ENCODE measurements at regions not wholly inside any gene's neighbourhood (a gene's known extent, or its start where the extent isn't known, plus 50 kb on each side); places are given as distances from the start of the nearest gene placed in this dataset.
"Not testable (repeated sequence)": the region's sequence is repeated elsewhere in the genome, so short reads cannot be mapped to it uniquely, and the experiment has no call there.

- DNase-seq (ENCODE audit: low read depth): no peak
- H3K4me3 ChIP-seq (ENCODE audit: low read depth, low read length): no peak overlapping the region
- TF ChIP-seq CTCF (IDR thresholded peaks at IDR 0.05; ENCODE audit: insufficient read depth, low read depth, low read length): no peak
Measured at GRCh38 chr7:101749891-101750290, 67.5 kb upstream of the CUX1 start.

- no peak for DNase-seq (ENCODE audit: low read depth)
- TF ChIP-seq CTCF (IDR thresholded peaks at IDR 0.05; ENCODE audit: insufficient read depth, low read depth, low read length): no peak
- H3K4me3 ChIP-seq (ENCODE audit: low read depth, low read length): no peak overlapping the region
Measured at GRCh38 chr7:101753316-101753715, 64.1 kb upstream of the CUX1 start.

GRCh38 chr7:101754424-101755159, 62.8 kb upstream of the CUX1 start:
- peak; percentile 61 for DNase-seq (ENCODE audit: low read depth)
- H3K4me3 ChIP-seq (ENCODE audit: low read depth, low read length): peak overlapping the region; percentile 60
- TF ChIP-seq CTCF (IDR thresholded peaks at IDR 0.05; ENCODE audit: insufficient read depth, low read depth, low read length): no peak

- no peak for TF ChIP-seq CTCF (IDR thresholded peaks at IDR 0.05; ENCODE audit: insufficient read depth, low read depth, low read length)
- no peak overlapping the region for H3K4me3 ChIP-seq (ENCODE audit: low read depth, low read length)
- no peak for DNase-seq (ENCODE audit: low read depth)
Measured at GRCh38 chr7:101757879-101758278, 59.5 kb upstream of the CUX1 start.

GRCh38 chr7:101758519-101758918, 58.9 kb upstream of the CUX1 start:
- DNase-seq (ENCODE audit: low read depth): not testable (repeated sequence)

DNA sequence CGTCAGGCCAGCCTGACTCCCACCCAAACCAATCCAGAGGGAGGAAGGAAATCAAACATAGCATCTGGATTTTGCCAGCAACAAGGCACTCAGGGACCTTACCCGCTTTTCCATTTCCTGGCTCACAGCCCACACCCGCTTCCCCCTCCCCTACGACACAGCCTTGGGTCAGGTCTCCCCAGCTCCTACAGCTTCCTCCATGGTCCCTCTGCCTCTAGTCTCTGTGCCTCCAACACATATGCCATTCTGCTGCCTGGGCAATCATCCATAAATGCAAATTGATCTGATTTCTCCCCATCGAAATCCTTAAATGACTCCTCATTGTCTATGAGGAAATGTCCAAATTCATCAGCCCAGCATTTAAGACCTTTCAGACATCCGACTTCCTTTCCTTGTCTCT, 53.2 kb upstream of the CUX1 start:
- TF ChIP-seq CTCF (IDR thresholded peaks at IDR 0.05; ENCODE audit: insufficient read depth, low read depth, low read length): no peak
- H3K4me3 ChIP-seq (ENCODE audit: low read depth, low read length): no peak overlapping the region
- DNase-seq (ENCODE audit: low read depth): no peak

More at GRCh38 chr7:101758519-101758918, 58.9 kb upstream of the CUX1 start:
- not testable (repeated sequence) for H3K4me3 ChIP-seq (ENCODE audit: low read depth, low read length)

GRCh38 chr7:101767544-101767943, 49.9 kb upstream of the CUX1 start:
- DNase-seq (ENCODE audit: low read depth): no peak
- no peak overlapping the region for H3K4me3 ChIP-seq (ENCODE audit: low read depth, low read length)
- no peak for TF ChIP-seq CTCF (IDR thresholded peaks at IDR 0.05; ENCODE audit: insufficient read depth, low read depth, low read length)
